H1 (cell line): ENCODE measurements at regions not wholly inside any gene's neighbourhood (a gene's known extent, or its start where the extent isn't known, plus 50 kb on each side); places are given as distances from the start of the nearest gene placed in this dataset.

ENCODE experiments used
- ASH2L ChIP-seq: fragments of 200-600, 300-600 bp; sonication (generic); IDR thresholded peaks from one replicate; pipeline ENCODE4 v1.7.1; 2017; ENCODE audit warnings: low read length
- CBX5 ChIP-seq: fragments of 300-800, 300-1000 bp; sonication (generic); IDR thresholded peaks from 2 replicates; pipeline ENCODE4 v1.7.1; 2016; ENCODE audit warnings: antibody characterized with exemption, low read length, low read depth
- CEBPB ChIP-seq: IDR thresholded peaks from 2 replicates; pipeline ENCODE4 v1.6.1; 2012; ENCODE audit warnings: low read depth, low read length
- CHD2 ChIP-seq: IDR thresholded peaks from 2 replicates; pipeline ENCODE4 v1.6.1; 2012; ENCODE audit warnings: low read length, improper control_type of control experiment
- EGR1 ChIP-seq: IDR thresholded peaks from 2 replicates; pipeline ENCODE4 v1.6.1; 2011; ENCODE audit warnings: low read depth, low read length, borderline replicate concordance
- JUN ChIP-seq: IDR thresholded peaks from 2 replicates; pipeline ENCODE4 v1.6.1; 2011; ENCODE audit warnings: low read depth, mild to moderate bottlenecking, improper control_type of control experiment, low read length
- RAD21 ChIP-seq, 2 experiments: IDR thresholded peaks in 1 of 2; conservative IDR thresholded peaks in 1 of 2; 2 replicates each; pipeline ENCODE4 v1.6.1; 2011; ENCODE audit warnings: low read depth in 2 of 2, low read length in 2 of 2, improper control_type of control experiment in 1 of 2, inconsistent platforms in 1 of 2, mild to moderate bottlenecking in 1 of 2, moderate library complexity in 1 of 2
- SIN3A ChIP-seq, 2 experiments: IDR thresholded peaks in 1 of 2; conservative IDR thresholded peaks in 1 of 2; 2 replicates each; pipeline ENCODE4 v1.6.1; 2011 to 2012; ENCODE audit warnings: low read length in 2 of 2, improper control_type of control experiment in 1 of 2, low read depth in 1 of 2, mild to moderate bottlenecking in 1 of 2
- SP1 ChIP-seq: IDR thresholded peaks from 2 replicates; pipeline ENCODE4 v1.6.1; 2011; ENCODE audit warnings: low read depth, low read length
- TBP ChIP-seq: IDR thresholded peaks from 2 replicates; pipeline ENCODE4 v1.6.1; 2011; ENCODE audit warnings: low read depth, low read length, improper control_type of control experiment
- TF ChIP-seq, protein P1 (sequence below): fragments of 300-600 bp; sonication (generic); IDR thresholded peaks from 2 replicates; pipeline ENCODE4 v1.7.1; 2012; ENCODE audit warnings: low read length, moderate library complexity, mild to moderate bottlenecking, inconsistent platforms; ENCODE audit not compliant: insufficient replicate concordance

DNA sequence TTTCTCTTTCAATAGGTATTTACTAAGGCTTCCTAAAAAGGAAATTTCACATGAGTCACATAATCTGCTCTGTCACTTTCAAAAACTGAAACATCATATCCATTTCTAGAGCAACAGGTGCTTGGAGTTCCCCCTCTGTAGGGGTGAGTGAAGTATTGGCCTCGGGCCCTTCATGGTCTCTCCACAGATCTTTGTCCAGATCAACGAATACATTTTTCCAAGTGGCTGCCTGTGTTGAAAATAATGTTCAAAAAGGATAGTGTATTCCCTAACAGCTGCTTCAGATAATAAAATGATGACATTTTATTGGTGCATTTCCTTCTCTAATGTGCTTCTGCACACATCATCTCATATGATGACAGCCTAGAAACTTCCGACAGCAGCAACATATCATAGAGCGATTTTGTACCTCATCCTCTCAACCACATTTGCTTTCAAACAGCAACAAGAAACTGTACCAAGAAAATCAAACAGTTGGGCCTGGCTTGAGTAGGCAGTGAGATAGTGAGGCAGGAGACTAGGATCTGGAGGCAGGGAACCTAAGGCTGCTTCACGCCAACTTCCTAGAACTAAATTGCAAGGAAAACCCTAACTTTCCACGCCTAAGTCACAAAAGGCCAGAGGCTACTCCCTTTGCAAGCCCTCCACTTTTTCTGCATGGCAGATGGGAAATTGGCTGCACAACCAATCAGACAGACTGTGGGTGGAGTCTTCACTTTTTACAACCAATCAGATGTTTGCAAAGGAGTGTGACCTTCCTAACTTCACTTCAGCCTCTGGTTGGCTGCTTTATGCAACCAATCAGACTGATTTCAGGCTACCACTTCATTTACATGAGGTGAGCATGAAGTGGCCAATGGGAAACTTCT, 340.2 kb downstream of the LRRC3B start (continued):
- TF ChIP-seq, protein P1, sequence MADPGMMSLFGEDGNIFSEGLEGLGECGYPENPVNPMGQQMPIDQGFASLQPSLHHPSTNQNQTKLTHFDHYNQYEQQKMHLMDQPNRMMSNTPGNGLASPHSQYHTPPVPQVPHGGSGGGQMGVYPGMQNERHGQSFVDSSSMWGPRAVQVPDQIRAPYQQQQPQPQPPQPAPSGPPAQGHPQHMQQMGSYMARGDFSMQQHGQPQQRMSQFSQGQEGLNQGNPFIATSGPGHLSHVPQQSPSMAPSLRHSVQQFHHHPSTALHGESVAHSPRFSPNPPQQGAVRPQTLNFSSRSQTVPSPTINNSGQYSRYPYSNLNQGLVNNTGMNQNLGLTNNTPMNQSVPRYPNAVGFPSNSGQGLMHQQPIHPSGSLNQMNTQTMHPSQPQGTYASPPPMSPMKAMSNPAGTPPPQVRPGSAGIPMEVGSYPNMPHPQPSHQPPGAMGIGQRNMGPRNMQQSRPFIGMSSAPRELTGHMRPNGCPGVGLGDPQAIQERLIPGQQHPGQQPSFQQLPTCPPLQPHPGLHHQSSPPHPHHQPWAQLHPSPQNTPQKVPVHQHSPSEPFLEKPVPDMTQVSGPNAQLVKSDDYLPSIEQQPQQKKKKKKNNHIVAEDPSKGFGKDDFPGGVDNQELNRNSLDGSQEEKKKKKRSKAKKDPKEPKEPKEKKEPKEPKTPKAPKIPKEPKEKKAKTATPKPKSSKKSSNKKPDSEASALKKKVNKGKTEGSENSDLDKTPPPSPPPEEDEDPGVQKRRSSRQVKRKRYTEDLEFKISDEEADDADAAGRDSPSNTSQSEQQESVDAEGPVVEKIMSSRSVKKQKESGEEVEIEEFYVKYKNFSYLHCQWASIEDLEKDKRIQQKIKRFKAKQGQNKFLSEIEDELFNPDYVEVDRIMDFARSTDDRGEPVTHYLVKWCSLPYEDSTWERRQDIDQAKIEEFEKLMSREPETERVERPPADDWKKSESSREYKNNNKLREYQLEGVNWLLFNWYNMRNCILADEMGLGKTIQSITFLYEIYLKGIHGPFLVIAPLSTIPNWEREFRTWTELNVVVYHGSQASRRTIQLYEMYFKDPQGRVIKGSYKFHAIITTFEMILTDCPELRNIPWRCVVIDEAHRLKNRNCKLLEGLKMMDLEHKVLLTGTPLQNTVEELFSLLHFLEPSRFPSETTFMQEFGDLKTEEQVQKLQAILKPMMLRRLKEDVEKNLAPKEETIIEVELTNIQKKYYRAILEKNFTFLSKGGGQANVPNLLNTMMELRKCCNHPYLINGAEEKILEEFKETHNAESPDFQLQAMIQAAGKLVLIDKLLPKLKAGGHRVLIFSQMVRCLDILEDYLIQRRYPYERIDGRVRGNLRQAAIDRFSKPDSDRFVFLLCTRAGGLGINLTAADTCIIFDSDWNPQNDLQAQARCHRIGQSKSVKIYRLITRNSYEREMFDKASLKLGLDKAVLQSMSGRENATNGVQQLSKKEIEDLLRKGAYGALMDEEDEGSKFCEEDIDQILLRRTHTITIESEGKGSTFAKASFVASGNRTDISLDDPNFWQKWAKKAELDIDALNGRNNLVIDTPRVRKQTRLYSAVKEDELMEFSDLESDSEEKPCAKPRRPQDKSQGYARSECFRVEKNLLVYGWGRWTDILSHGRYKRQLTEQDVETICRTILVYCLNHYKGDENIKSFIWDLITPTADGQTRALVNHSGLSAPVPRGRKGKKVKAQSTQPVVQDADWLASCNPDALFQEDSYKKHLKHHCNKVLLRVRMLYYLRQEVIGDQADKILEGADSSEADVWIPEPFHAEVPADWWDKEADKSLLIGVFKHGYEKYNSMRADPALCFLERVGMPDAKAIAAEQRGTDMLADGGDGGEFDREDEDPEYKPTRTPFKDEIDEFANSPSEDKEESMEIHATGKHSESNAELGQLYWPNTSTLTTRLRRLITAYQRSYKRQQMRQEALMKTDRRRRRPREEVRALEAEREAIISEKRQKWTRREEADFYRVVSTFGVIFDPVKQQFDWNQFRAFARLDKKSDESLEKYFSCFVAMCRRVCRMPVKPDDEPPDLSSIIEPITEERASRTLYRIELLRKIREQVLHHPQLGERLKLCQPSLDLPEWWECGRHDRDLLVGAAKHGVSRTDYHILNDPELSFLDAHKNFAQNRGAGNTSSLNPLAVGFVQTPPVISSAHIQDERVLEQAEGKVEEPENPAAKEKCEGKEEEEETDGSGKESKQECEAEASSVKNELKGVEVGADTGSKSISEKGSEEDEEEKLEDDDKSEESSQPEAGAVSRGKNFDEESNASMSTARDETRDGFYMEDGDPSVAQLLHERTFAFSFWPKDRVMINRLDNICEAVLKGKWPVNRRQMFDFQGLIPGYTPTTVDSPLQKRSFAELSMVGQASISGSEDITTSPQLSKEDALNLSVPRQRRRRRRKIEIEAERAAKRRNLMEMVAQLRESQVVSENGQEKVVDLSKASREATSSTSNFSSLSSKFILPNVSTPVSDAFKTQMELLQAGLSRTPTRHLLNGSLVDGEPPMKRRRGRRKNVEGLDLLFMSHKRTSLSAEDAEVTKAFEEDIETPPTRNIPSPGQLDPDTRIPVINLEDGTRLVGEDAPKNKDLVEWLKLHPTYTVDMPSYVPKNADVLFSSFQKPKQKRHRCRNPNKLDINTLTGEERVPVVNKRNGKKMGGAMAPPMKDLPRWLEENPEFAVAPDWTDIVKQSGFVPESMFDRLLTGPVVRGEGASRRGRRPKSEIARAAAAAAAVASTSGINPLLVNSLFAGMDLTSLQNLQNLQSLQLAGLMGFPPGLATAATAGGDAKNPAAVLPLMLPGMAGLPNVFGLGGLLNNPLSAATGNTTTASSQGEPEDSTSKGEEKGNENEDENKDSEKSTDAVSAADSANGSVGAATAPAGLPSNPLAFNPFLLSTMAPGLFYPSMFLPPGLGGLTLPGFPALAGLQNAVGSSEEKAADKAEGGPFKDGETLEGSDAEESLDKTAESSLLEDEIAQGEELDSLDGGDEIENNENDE = no peak
- TF ChIP-seq CHD2 = no peak
- TF ChIP-seq SIN3A (conservative IDR thresholded peaks at IDR 0.05 in 1 of 2, IDR thresholded peaks at IDR 0.05 in 1 of 2; ENCODE audit: low read depth in 1 of 2, low read length in 2 of 2) = no peak
- TF ChIP-seq JUN = no peak
- no peak for TF ChIP-seq SP1
- no peak for TF ChIP-seq CEBPB
- no peak for TF ChIP-seq TBP
- no peak for TF ChIP-seq RAD21 (IDR thresholded peaks at IDR 0.05 in 1 of 2, conservative IDR thresholded peaks at IDR 0.05 in 1 of 2; ENCODE audit: low read depth in 2 of 2, low read length in 2 of 2)
- TF ChIP-seq ASH2L = no peak
- TF ChIP-seq EGR1 = no peak
- no peak for TF ChIP-seq CBX5
